Neural progenitor cell (in vitro differentiated cells): ENCODE measurements at regions not wholly inside any gene's neighbourhood (a gene's known extent, or its start where the extent isn't known, plus 50 kb on each side); places are given as distances from the start of the nearest gene placed in this dataset.

Source experiments
- EZH2 ChIP-seq: fragments of 200-600 bp; sonication (generic); IDR thresholded peaks from 2 replicates; pipeline ENCODE4 v1.6.1; 2017; ENCODE audit warnings: antibody characterized with exemption, mild to moderate bottlenecking, moderate library complexity
- EZH2phosphoT487 ChIP-seq: fragments of 200-600 bp; sonication (generic); IDR thresholded peaks from 2 replicates; pipeline ENCODE4 v1.6.1; 2017; ENCODE audit warnings: antibody characterized with exemption
- TF ChIP-seq, protein P1 (sequence below): fragments of 200-600 bp; sonication (generic); IDR thresholded peaks from 2 replicates; pipeline ENCODE4 v1.5.1; 2017; ENCODE audit warnings: antibody characterized with exemption, mild to moderate bottlenecking

DNA sequence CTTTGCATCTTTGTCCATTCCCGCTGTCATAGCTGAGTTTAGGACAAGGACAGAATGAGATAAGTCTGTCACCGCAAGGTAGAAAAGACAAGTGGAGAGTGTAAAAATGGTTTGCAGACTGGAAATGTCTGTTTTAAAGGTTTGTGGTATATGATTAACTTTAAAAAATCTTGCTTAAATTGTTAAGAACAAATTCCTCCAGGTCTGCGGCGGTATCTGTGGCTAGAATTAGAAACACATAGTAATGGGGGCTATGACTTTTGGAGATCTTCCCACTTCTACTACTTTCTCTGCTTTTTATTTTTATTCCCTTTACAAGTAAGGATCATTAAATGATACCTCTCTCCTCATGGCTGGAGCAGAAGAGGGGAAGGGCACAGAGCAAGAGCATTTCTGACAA, 92.2 kb downstream of the MID1IP1 start:
- TF ChIP-seq EZH2: no peak
- TF ChIP-seq, protein P1, sequence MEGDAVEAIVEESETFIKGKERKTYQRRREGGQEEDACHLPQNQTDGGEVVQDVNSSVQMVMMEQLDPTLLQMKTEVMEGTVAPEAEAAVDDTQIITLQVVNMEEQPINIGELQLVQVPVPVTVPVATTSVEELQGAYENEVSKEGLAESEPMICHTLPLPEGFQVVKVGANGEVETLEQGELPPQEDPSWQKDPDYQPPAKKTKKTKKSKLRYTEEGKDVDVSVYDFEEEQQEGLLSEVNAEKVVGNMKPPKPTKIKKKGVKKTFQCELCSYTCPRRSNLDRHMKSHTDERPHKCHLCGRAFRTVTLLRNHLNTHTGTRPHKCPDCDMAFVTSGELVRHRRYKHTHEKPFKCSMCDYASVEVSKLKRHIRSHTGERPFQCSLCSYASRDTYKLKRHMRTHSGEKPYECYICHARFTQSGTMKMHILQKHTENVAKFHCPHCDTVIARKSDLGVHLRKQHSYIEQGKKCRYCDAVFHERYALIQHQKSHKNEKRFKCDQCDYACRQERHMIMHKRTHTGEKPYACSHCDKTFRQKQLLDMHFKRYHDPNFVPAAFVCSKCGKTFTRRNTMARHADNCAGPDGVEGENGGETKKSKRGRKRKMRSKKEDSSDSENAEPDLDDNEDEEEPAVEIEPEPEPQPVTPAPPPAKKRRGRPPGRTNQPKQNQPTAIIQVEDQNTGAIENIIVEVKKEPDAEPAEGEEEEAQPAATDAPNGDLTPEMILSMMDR: no peak
- no peak for TF ChIP-seq EZH2phosphoT487
